HepG2 (cell line): ENCODE measurements at regions not wholly inside any gene's neighbourhood (a gene's known extent, or its start where the extent isn't known, plus 50 kb on each side); places are given as distances from the start of the nearest gene placed in this dataset.

ENCODE experiments used
- ATAC-seq: fragments of 200-7000 bp; cut with Tn5 transposase; 3 replicates; pipeline ENCODE4 v1.9.1; 2020; ENCODE audit warnings: mild to moderate bottlenecking, moderate library complexity
- BruUV-seq: library from RNA; stranded (reverse); fragments of 400-500 nt; replicated peaks from 2 replicates; lab custom pipeline; 2021; lab: Mats Ljungman, UMichigan
- CTCF ChIA-PET: fragments of 300-600 bp; formaldehyde crosslinking; extraction: SDS; loops from one replicate; lab custom pipeline; 2021; ENCODE audit warnings: low total read pairs, inconsistent platforms, low intra/inter-chr PET ratio; lab: Yijun Ruan, JAX
- POLR2A ChIA-PET: fragments of 350-600 bp; sonication (Branson Sonifier 250); formaldehyde crosslinking; loops from one replicate; lab custom pipeline; 2020; ENCODE audit warnings: antibody characterized with exemption, inconsistent platforms; lab: Yijun Ruan, JAX
- DNase-seq: peaks from one replicate; pipeline ENCODE4 v3.0.0-alpha.2; 2015; ENCODE audit warnings: low spot score
- FAIRE-seq: peaks from 3 replicates; lab custom pipeline; 2011; peaks lifted over from hg19 to GRCh38; lab: Jason Lieb, UNC
- H2AFZ ChIP-seq: one replicate; pipeline ENCODE4 v1.6.1; 2011; ENCODE audit warnings: low read length, inconsistent platforms
- H3K27ac ChIP-seq: fragments of 300-600 bp; 3 replicates; pipeline ENCODE4 v1.8.0; 2011; ENCODE audit warnings: mixed run types, mild to moderate bottlenecking, mixed read lengths, low read length, inconsistent platforms; ENCODE audit not compliant: insufficient read depth; ENCODE audit errors: extremely low read length
- H3K27me3 ChIP-seq, 2 experiments: fragments of 200-600 bp in 1 of 2; 2 replicates in 1 of 2; 3 replicates in 1 of 2; pipeline versions ENCODE4 v1.6.0 to v1.8.0; 2011; ENCODE audit warnings: low read length in 2 of 2, mild to moderate bottlenecking in 2 of 2, moderate library complexity in 2 of 2, inconsistent platforms in 1 of 2; ENCODE audit not compliant: insufficient read depth in 2 of 2, control insufficient read depth in 1 of 2
- H3K36me3 ChIP-seq, 2 experiments: fragments of 200-600 bp in 1 of 2; replicated peaks in 1 of 2; 2 replicates in 1 of 2; 3 replicates in 1 of 2; pipeline versions ENCODE4 v1.5.1 to v1.8.0; 2011; ENCODE audit warnings: low read length in 2 of 2, inconsistent platforms in 1 of 2; ENCODE audit not compliant: insufficient read depth in 2 of 2, control insufficient read depth in 1 of 2
- H3K4me1 ChIP-seq: 2 replicates; pipeline ENCODE4 v1.5.1; 2012; ENCODE audit warnings: low read length, inconsistent platforms; ENCODE audit not compliant: insufficient read depth
- H3K4me2 ChIP-seq: 2 replicates; pipeline ENCODE4 v1.6.0; 2011; ENCODE audit warnings: low read depth, low read length, inconsistent platforms
- H3K4me3 ChIP-seq, 3 experiments: fragments of 200-600 bp in 1 of 3; sonication (generic), shearing (Covaris generic) in 1 of 3; replicated peaks in 1 of 3; 2 replicates each; pipeline ENCODE4 v1.5.1; 2011 to 2016; ENCODE audit warnings: low read length in 3 of 3, inconsistent platforms in 2 of 3, low read depth in 2 of 3, mild to moderate bottlenecking in 2 of 3, control low read depth in 1 of 3, mixed read lengths in 1 of 3; ENCODE audit not compliant: insufficient read depth in 1 of 3
- H3K79me2 ChIP-seq: one replicate; pipeline ENCODE4 v1.6.1; 2011; ENCODE audit warnings: low read length, inconsistent platforms; ENCODE audit not compliant: insufficient read depth
- H3K9ac ChIP-seq: 2 replicates; pipeline ENCODE4 v1.6.0; 2011; ENCODE audit warnings: mild to moderate bottlenecking, low read depth, low read length, inconsistent platforms; ENCODE audit not compliant: insufficient read depth
- H3K9me3 ChIP-seq: 2 replicates; pipeline ENCODE4 v1.5.1; 2012; ENCODE audit warnings: mild to moderate bottlenecking, low read length
- H4K20me1 ChIP-seq: 2 replicates; pipeline ENCODE4 v1.6.0; 2011; ENCODE audit warnings: inconsistent platforms, mild to moderate bottlenecking, low read length, moderate library complexity; ENCODE audit not compliant: insufficient read depth
- AKAP8 ChIP-seq: sonication (generic); formaldehyde crosslinking; IDR thresholded peaks from 2 replicates; pipeline ENCODE4 v1.5.1; 2020; ENCODE audit warnings: mild to moderate bottlenecking, missing genetic modification reagents
- BRF2 ChIP-seq: sonication (generic); formaldehyde crosslinking; IDR thresholded peaks from 2 replicates; pipeline ENCODE4 v1.8.1; 2022; ENCODE audit warnings: mild to moderate bottlenecking, missing genetic modification reagents
- CC2D1A ChIP-seq: sonication (generic); formaldehyde crosslinking; IDR thresholded peaks from 2 replicates; pipeline ENCODE4 v1.8.1; 2023; ENCODE audit warnings: mild to moderate bottlenecking, missing genetic modification reagents
- HMG20B ChIP-seq: conservative IDR thresholded peaks from 2 replicates; pipeline ENCODE4 v1.6.1; 2016; ENCODE audit warnings: missing genetic modification reagents, missing compliant biosample characterization
- HNF4A ChIP-seq: sonication (generic); formaldehyde crosslinking; IDR thresholded peaks from 2 replicates; pipeline ENCODE4 v1.4.0; 2020; ENCODE audit warnings: missing genetic modification reagents
- JUNB ChIP-seq: sonication (generic); formaldehyde crosslinking; IDR thresholded peaks from 2 replicates; pipeline ENCODE4 v1.8.0; 2022; ENCODE audit warnings: missing genetic modification reagents, mild to moderate bottlenecking, borderline replicate concordance
- RARA ChIP-seq: IDR thresholded peaks from 2 replicates; pipeline ENCODE4 v1.6.1; 2016; ENCODE audit warnings: missing genetic modification reagents, missing compliant biosample characterization
- SIN3B ChIP-seq: fragments of 150-350 bp; IDR thresholded peaks from 2 replicates; pipeline ENCODE4 v1.6.1; 2014; ENCODE audit warnings: low read length
- SMARCC2 ChIP-seq: fragments of 450-650 bp; IDR thresholded peaks from 2 replicates; pipeline ENCODE4 v1.6.1; 2017; ENCODE audit warnings: antibody characterized with exemption, mild to moderate bottlenecking
- YEATS4 ChIP-seq: sonication (generic); formaldehyde crosslinking; IDR thresholded peaks from 2 replicates; pipeline ENCODE4 v1.4.0; 2020; ENCODE audit warnings: missing genetic modification reagents, borderline replicate concordance
- ZNF263 ChIP-seq: sonication (generic); formaldehyde crosslinking; IDR thresholded peaks from 2 replicates; pipeline ENCODE4 v1.4.0; 2020; ENCODE audit warnings: missing genetic modification reagents
- ZNF367 ChIP-seq: sonication (generic); formaldehyde crosslinking; IDR thresholded peaks from 2 replicates; pipeline ENCODE4 v1.4.0; 2020; ENCODE audit warnings: missing genetic modification reagents, borderline replicate concordance
- ZNF597 ChIP-seq: sonication (generic); formaldehyde crosslinking; IDR thresholded peaks from 2 replicates; pipeline ENCODE4 v1.5.0; 2020; ENCODE audit warnings: missing genetic modification reagents
- ZNF790 ChIP-seq: sonication (generic); formaldehyde crosslinking; IDR thresholded peaks from 2 replicates; pipeline ENCODE4 v1.8.0; 2022; ENCODE audit warnings: missing genetic modification reagents, mild to moderate bottlenecking, borderline replicate concordance
- WGBS: methylation state at CpG from one replicate; pipeline ENCODE4 v1.1.6; 2017; ENCODE audit warnings: low lambda C conversion rate; 5-methylcytosine and 5-hydroxymethylcytosine counted together
- in situ Hi-C: cut with HindIII; loops from 2 replicates; pipeline ENCODE4 v1.10.0; 2017; ENCODE audit warnings: low pct_unique_long_range_greater_than_20kb; ENCODE audit not compliant: extremely low pct_ligation_motif_present
- intact Hi-C: fragments of 100-400 bp; cut with micrococcal nuclease; formaldehyde crosslinking; loops from one replicate; pipeline ENCODE4 v1.10.0; 2022; ENCODE audit not compliant: unreplicated experiment

- Histone ChIP-seq H3K36me3 (no peaks in the 10 kb centered on the region), H3K27ac (no peak overlapping the region), H3K9ac (no peak overlapping the region), H3K4me3 (no peak overlapping the region), H3K4me2 (no peak overlapping the region), H3K4me1 (no peaks in the 10 kb centered on the region), H3K79me2 (no peaks in the 10 kb centered on the region), H3K9me3 (no peaks in the 10 kb centered on the region), H3K27me3 (peaks cover 0 to 6% of the 10 kb centered on the region in 2 experiments; a peak in 2 of 5 replicates), H2AFZ (no peak overlapping the region)
- WGBS, result 22% methylated on average over 3 of the region's 3 CpGs
- CTCF ChIA-PET, result no interaction called here
- intact Hi-C loops (no loop called here), in situ Hi-C loops (no loop called here)
- POLR2A ChIA-PET, result no interaction called here
- no peak for ATAC-seq
- TF ChIP-seq RARA (CRISPR knock-in tag) (no peak), HNF4A (CRISPR knock-in tag) (no peak), BRF2 (CRISPR knock-in tag) (no peak), HMG20B (CRISPR knock-in tag) (no peak), ZNF790 (CRISPR knock-in tag) (no peak), YEATS4 (CRISPR knock-in tag) (no peak), AKAP8 (no peak), ZNF263 (CRISPR knock-in tag) (no peak), JUNB (no peak), ZNF597 (CRISPR knock-in tag) (no peak), SIN3B (no peak), SMARCC2 (no peak), ZNF367 (CRISPR knock-in tag) (no peak), CC2D1A (CRISPR knock-in tag) (no peak)
- TF ChIP-seq, all 625 proteins: peak for 0
- H4K20me1 ChIP-seq, result no peaks in the 10 kb centered on the region
- no peak for FAIRE-seq
- no peak for DNase-seq
- no TSS peak for BruUV-seq
Measured at GRCh38 chr17:55668312-55668920, 54.2 kb downstream of the TMEM100 start.
